A673 (cell line): ENCODE measurements at regions not wholly inside any gene's neighbourhood (a gene's known extent, or its start where the extent isn't known, plus 50 kb on each side); places are given as distances from the start of the nearest gene placed in this dataset.

Experiments used
- BruUV-seq: library from RNA; stranded (reverse); fragments of 400-500 nt; replicated peaks from 2 replicates; lab custom pipeline; 2021; lab: Mats Ljungman, UMichigan
- CTCF ChIA-PET: fragments of 300-600 bp; sonication (Branson Sonifier 250); formaldehyde crosslinking; loops from one replicate; lab custom pipeline; 2022; ENCODE audit warnings: antibody characterized with exemption; lab: Charles Lee
- POLR2A ChIA-PET: fragments of 300-600 bp; sonication (Branson Sonifier 250); formaldehyde crosslinking; loops from one replicate; lab custom pipeline; 2022; ENCODE audit warnings: antibody characterized with exemption; ENCODE audit not compliant: low non-redundant PET; lab: Charles Lee
- DNase-seq: peaks from one replicate; pipeline ENCODE4 v3.0.0-alpha.2; 2015; ENCODE audit warnings: low spot score
- H3K27ac ChIP-seq: fragments of 200-600 bp; sonication (generic); 2 replicates; pipeline ENCODE4 v1.5.1; 2016; ENCODE audit warnings: mixed run types, low read depth, mild to moderate bottlenecking, mixed read lengths, antibody characterized with exemption, low read length; ENCODE audit not compliant: poor library complexity, severe bottlenecking
- H3K27me3 ChIP-seq: fragments of 200-600 bp; sonication (generic); replicated peaks from 2 replicates; pipeline ENCODE4 v1.6.1; 2017; ENCODE audit warnings: mixed run types, low read depth, mild to moderate bottlenecking, mixed read lengths, antibody characterized with exemption, low read length; ENCODE audit not compliant: insufficient read depth, poor library complexity
- H3K36me3 ChIP-seq: fragments of 200-600 bp; sonication (generic); 2 replicates; pipeline ENCODE4 v1.6.1; 2016; ENCODE audit warnings: mixed run types, mild to moderate bottlenecking, mixed read lengths, antibody characterized with exemption, low read length; ENCODE audit not compliant: insufficient read depth, poor library complexity, severe bottlenecking
- H3K4me1 ChIP-seq: fragments of 200-600 bp; sonication (generic); 2 replicates; pipeline ENCODE4 v1.6.1; 2017; ENCODE audit warnings: mixed run types, mild to moderate bottlenecking, mixed read lengths, antibody characterized with exemption, low read length; ENCODE audit not compliant: insufficient read depth, poor library complexity, severe bottlenecking
- H3K4me3 ChIP-seq: fragments of 200-600 bp; sonication (generic); 2 replicates; pipeline ENCODE4 v1.5.1; 2016; ENCODE audit warnings: low read depth, mixed run types, mild to moderate bottlenecking, mixed read lengths, low read length; ENCODE audit not compliant: poor library complexity, severe bottlenecking
- H3K9me3 ChIP-seq: fragments of 200-600 bp; sonication (generic); 2 replicates; pipeline ENCODE4 v1.6.1; 2016; ENCODE audit warnings: mixed run types, low read depth, mild to moderate bottlenecking, mixed read lengths, antibody characterized with exemption, low read length; ENCODE audit not compliant: poor library complexity, severe bottlenecking
- CTCF ChIP-seq: fragments of 300-800, 200-600 bp; sonication (generic); conservative IDR thresholded peaks from 2 replicates; pipeline ENCODE4 v1.5.1; 2017; ENCODE audit warnings: low read depth, mild to moderate bottlenecking, antibody characterized with exemption, low read length, moderate library complexity, mixed read lengths
- EZH2 ChIP-seq: fragments of 200-600 bp; sonication (generic); IDR thresholded peaks from 2 replicates; pipeline ENCODE4 v1.6.1; 2017; ENCODE audit warnings: borderline replicate concordance, low read depth, mild to moderate bottlenecking, mixed read lengths, antibody characterized with exemption, low read length; ENCODE audit not compliant: poor library complexity, severe bottlenecking
- intact Hi-C: fragments of 100-400 bp; cut with micrococcal nuclease; formaldehyde crosslinking; loops from one replicate; pipeline ENCODE4 v1.10.0; 2022; ENCODE audit not compliant: unreplicated experiment

DNA sequence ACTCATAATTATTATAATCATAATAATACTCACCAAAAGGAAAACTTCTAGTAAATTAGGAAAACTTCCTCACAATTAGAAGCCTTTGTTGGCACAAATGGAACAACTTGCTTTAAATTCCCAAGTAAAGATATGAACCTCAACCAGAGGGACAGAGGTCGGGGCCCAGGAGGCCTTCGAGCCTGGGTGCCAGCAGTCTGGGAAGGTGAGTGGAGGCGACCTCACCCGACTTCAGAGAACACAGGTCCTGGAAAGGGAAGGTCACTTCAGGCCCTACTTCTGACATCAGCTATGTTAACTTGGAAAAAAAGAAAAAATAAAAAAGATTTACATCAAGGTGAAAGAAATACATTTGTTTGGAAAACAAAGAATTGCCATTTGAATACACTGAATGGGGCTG, 350.0 kb upstream of the MYT1L start:
- Histone ChIP-seq H3K4me3 (no peak overlapping the region), H3K4me1 (no peaks in the 10 kb centered on the region), H3K27ac (no peak overlapping the region), H3K27me3 (peaks cover 9% of the 10 kb centered on the region), H3K36me3 (no peaks in the 10 kb centered on the region), H3K9me3 (no peaks in the 10 kb centered on the region)
- intact Hi-C loops = no loop called here
- ChIA-PET POLR2A (no interaction called here), CTCF (no interaction called here)
- BruUV-seq = no TSS peak
- no peak for DNase-seq
- TF ChIP-seq CTCF = no peak
- TF ChIP-seq EZH2 = no peak

DNA sequence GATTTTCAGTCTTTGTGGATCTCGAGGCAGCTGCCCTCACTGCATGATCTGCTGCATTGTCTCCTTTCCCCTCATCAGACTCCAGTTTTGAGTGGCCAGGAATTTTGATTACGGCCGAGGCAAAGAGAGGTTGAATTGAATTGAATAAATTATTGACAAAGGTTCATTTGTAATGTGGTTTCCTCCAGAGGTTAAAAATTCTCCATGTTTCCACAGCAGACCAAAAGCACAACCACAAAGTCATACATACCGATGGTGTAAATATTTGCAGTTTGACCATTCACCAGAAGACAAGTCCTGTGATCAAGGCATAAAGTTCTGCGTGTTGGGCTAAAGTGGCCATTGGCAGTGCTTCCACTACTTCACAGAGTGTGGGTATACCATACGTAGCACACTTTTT, 343.8 kb upstream of the MYT1L start:
- DNase-seq = no peak
- CTCF ChIA-PET = no interaction called here
- H3K27ac ChIP-seq = no peak overlapping the region
- no peak overlapping the region for H3K4me3 ChIP-seq
- H3K27me3 ChIP-seq = peaks cover 8% of the 10 kb centered on the region
- BruUV-seq = no TSS peak
- TF ChIP-seq CTCF = no peak
- TF ChIP-seq EZH2 = no peak
- POLR2A ChIA-PET = no interaction called here
- no peaks in the 10 kb centered on the region for H3K4me1 ChIP-seq
- H3K36me3 ChIP-seq = no peaks in the 10 kb centered on the region
- H3K9me3 ChIP-seq = no peaks in the 10 kb centered on the region
- intact Hi-C loops = no loop called here

DNA sequence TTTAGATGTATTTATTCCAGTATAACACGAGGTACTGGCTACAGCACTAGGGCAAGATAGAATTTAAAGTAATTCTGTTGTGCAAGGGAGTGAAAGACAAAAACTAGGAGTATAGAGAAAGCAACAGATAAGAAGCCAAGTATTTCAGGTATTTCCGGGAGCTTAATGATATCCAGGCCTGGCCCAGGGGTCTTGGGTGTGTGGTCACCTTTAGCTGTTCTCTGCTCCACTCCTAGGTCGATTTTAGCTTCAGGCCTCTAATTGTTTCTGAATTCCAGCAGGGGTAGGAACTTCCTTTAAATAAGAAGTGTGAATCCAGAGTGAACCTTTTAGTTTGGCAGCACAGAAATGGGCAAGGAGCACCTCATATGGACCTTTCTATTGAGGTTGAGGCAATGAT, 342.3 kb upstream of the MYT1L start:
- H3K27ac ChIP-seq = no peak overlapping the region
- no peaks in the 10 kb centered on the region for H3K9me3 ChIP-seq
- H3K27me3 ChIP-seq = peaks cover 8% of the 10 kb centered on the region
- no peaks in the 10 kb centered on the region for H3K4me1 ChIP-seq
- no peak for TF ChIP-seq EZH2
- TF ChIP-seq CTCF = no peak
- no peak overlapping the region for H3K4me3 ChIP-seq
- intact Hi-C loops = no loop called here
- POLR2A ChIA-PET = no interaction called here
- DNase-seq = no peak
- H3K36me3 ChIP-seq = no peaks in the 10 kb centered on the region
- BruUV-seq = no TSS peak
- CTCF ChIA-PET = no interaction called here
